HG02623 (cell line): ENCODE measurements at regions not wholly inside any gene's neighbourhood (a gene's known extent, or its start where the extent isn't known, plus 50 kb on each side); places are given as distances from the start of the nearest gene placed in this dataset.

Experiments
- ATAC-seq: cut with Tn5 transposase; IDR thresholded peaks from one replicate; pipeline ENCODE4 v1.9.1; 2021; ENCODE audit warnings: moderate library complexity; ENCODE audit not compliant: unreplicated experiment

GRCh38 chr7:46024263-46024916 is 103.3 kb upstream of the IGFBP3 start:
- no peak for ATAC-seq

- ATAC-seq = no peak
These were observed 101.3 kb upstream of the IGFBP3 start for GRCh38 chr7:46022397-46022796.

- no peak for ATAC-seq
These were observed 94.2 kb upstream of the IGFBP3 start for GRCh38 chr7:46015107-46015868.

GRCh38 chr7:46011501-46011900 is 90.4 kb upstream of the IGFBP3 start:
- ATAC-seq = no peak

GRCh38 chr7:46011059-46011458 is 90.0 kb upstream of the IGFBP3 start:
- ATAC-seq = no peak

GRCh38 chr7:46009211-46009610 is 88.1 kb upstream of the IGFBP3 start:
- ATAC-seq = no peak

GRCh38 chr7:46007990-46008643 is 87.0 kb upstream of the IGFBP3 start:
- no peak for ATAC-seq

- ATAC-seq = no peak
These were observed 86.1 kb upstream of the IGFBP3 start for GRCh38 chr7:46007194-46007593.

- ATAC-seq = no peak
These were observed 85.7 kb upstream of the IGFBP3 start for GRCh38 chr7:46006723-46007122.

- no peak for ATAC-seq
These were observed 85.1 kb upstream of the IGFBP3 start for GRCh38 chr7:46006212-46006611.

GRCh38 chr7:46004965-46005364 is 83.9 kb upstream of the IGFBP3 start:
- ATAC-seq = no peak

- no peak for ATAC-seq
These were observed 83.1 kb upstream of the IGFBP3 start for GRCh38 chr7:46003896-46004875.

GRCh38 chr7:46003161-46003560 is 82.1 kb upstream of the IGFBP3 start:
- no peak for ATAC-seq

GRCh38 chr7:46000513-46000912 is 79.4 kb upstream of the IGFBP3 start:
- ATAC-seq = no peak

- no peak for ATAC-seq
These were observed 78.5 kb upstream of the IGFBP3 start for GRCh38 chr7:45999541-45999940.

GRCh38 chr7:45998506-45998905 is 77.4 kb upstream of the IGFBP3 start:
- ATAC-seq = no peak

- ATAC-seq = no peak
These were observed 72.5 kb upstream of the IGFBP3 start for GRCh38 chr7:45993621-45994020.

- ATAC-seq = no peak
These were observed 71.8 kb upstream of the IGFBP3 start for GRCh38 chr7:45992826-45993225.

GRCh38 chr7:45990276-45990675 is 69.2 kb upstream of the IGFBP3 start:
- no peak for ATAC-seq

GRCh38 chr7:45988405-45989057 is 67.5 kb upstream of the IGFBP3 start:
- no peak for ATAC-seq
